Trophoblast cell (in vitro differentiated cells and primary cell): ENCODE measurements at regions not wholly inside any gene's neighbourhood (a gene's known extent, or its start where the extent isn't known, plus 50 kb on each side); places are given as distances from the start of the nearest gene placed in this dataset.

Experiments
- DNase-seq, 2 donors: peaks; one replicate each; pipeline ENCODE4 v3.0.0-alpha.2; 2016
- H2AFZ ChIP-seq: 2 replicates; pipeline ENCODE4 v1.6.1; 2013; ENCODE audit warnings: low read length, moderate library complexity, mild to moderate bottlenecking; ENCODE audit not compliant: insufficient read depth, poor library complexity
- H2AK5ac ChIP-seq: 2 replicates; pipeline ENCODE4 v1.6.1; 2013; ENCODE audit warnings: mild to moderate bottlenecking, low read length
- H2BK120ac ChIP-seq: 2 replicates; pipeline ENCODE4 v1.6.1; 2013; ENCODE audit warnings: low read length, mild to moderate bottlenecking, moderate library complexity; ENCODE audit not compliant: insufficient read depth, poor library complexity
- H2BK12ac ChIP-seq: 2 replicates; pipeline ENCODE4 v1.6.1; 2013; ENCODE audit warnings: mild to moderate bottlenecking, low read length, moderate library complexity
- H2BK5ac ChIP-seq: 2 replicates; pipeline ENCODE4 v1.6.1; 2013; ENCODE audit warnings: low read length, low read depth, moderate library complexity, mild to moderate bottlenecking; ENCODE audit not compliant: poor library complexity
- H3K14ac ChIP-seq: 2 replicates; pipeline ENCODE4 v1.6.1; 2013; ENCODE audit warnings: mild to moderate bottlenecking, low read length
- H3K18ac ChIP-seq: 2 replicates; pipeline ENCODE4 v1.6.1; 2013; ENCODE audit warnings: mild to moderate bottlenecking, low read length
- H3K23ac ChIP-seq: 2 replicates; pipeline ENCODE4 v1.6.1; 2013; ENCODE audit warnings: low read length
- H3K27ac ChIP-seq: 2 replicates; pipeline ENCODE4 v1.5.1; 2013; ENCODE audit warnings: low read depth, mild to moderate bottlenecking, inconsistent platforms, low read length, moderate library complexity
- H3K27me3 ChIP-seq: 2 replicates; pipeline ENCODE4 v1.6.1; 2013; ENCODE audit warnings: inconsistent platforms, mild to moderate bottlenecking, low read length, moderate library complexity; ENCODE audit not compliant: insufficient read depth
- H3K36me3 ChIP-seq, 2 experiments: 1 replicate in 1 of 2; 2 replicates in 1 of 2; pipeline ENCODE4 v1.6.1; 2013; ENCODE audit warnings: low read length in 2 of 2, mild to moderate bottlenecking in 2 of 2, moderate library complexity in 1 of 2; ENCODE audit not compliant: insufficient read depth in 2 of 2, control insufficient read depth in 1 of 2
- H3K4ac ChIP-seq: 2 replicates; pipeline ENCODE4 v1.6.1; 2013; ENCODE audit warnings: low read depth, mild to moderate bottlenecking, low read length, moderate library complexity
- H3K4me1 ChIP-seq, 2 experiments: 1 replicate in 1 of 2; 2 replicates in 1 of 2; pipeline ENCODE4 v1.6.1; 2013; ENCODE audit warnings: low read length in 2 of 2, mild to moderate bottlenecking in 2 of 2, moderate library complexity in 1 of 2; ENCODE audit not compliant: insufficient read depth in 2 of 2, control insufficient read depth in 1 of 2
- H3K4me2 ChIP-seq: 2 replicates; pipeline ENCODE4 v1.6.1; 2013; ENCODE audit warnings: inconsistent platforms, mild to moderate bottlenecking, low read length, moderate library complexity
- H3K4me3 ChIP-seq: 2 replicates; pipeline ENCODE4 v1.5.1; 2013; ENCODE audit warnings: mild to moderate bottlenecking, low read depth, low read length, inconsistent platforms
- H3K79me1 ChIP-seq: one replicate; pipeline ENCODE4 v1.6.1; 2013; ENCODE audit warnings: low read length
- H3K79me2 ChIP-seq: 2 replicates; pipeline ENCODE4 v1.6.1; 2013; ENCODE audit warnings: low read length, mild to moderate bottlenecking; ENCODE audit not compliant: control insufficient read depth, insufficient read depth, poor library complexity
- H3K9ac ChIP-seq: 2 replicates; pipeline ENCODE4 v1.6.1; 2013; ENCODE audit warnings: mild to moderate bottlenecking, low read length
- H3K9me3 ChIP-seq: 2 replicates; pipeline ENCODE4 v1.6.1; 2013; ENCODE audit warnings: low read depth, mild to moderate bottlenecking, control low read depth, inconsistent platforms, low read length; ENCODE audit not compliant: insufficient read depth
- H4K12ac ChIP-seq: 2 replicates; pipeline ENCODE4 v1.6.1; 2013; ENCODE audit warnings: low read depth, mild to moderate bottlenecking, low read length, moderate library complexity
- H4K8ac ChIP-seq: 2 replicates; pipeline ENCODE4 v1.6.1; 2013; ENCODE audit warnings: low read depth, mild to moderate bottlenecking, low read length, moderate library complexity
- H4K91ac ChIP-seq: one replicate; pipeline ENCODE4 v1.6.1; 2013; ENCODE audit warnings: low read depth, mild to moderate bottlenecking, low read length, moderate library complexity
- WGBS: extraction: QIAGEN DNeasy Blood & Tissue Kit; methylation state at CpG from one replicate; pipeline ENCODE4 v1.1.7; 2013; ENCODE audit warnings: missing lambda C conversion rate; ENCODE audit not compliant: insufficient read length, insufficient coverage; ENCODE audit errors: extremely low coverage; 5-methylcytosine and 5-hydroxymethylcytosine counted together

- no peak overlapping the region for H3K9ac ChIP-seq
- H3K4me1 ChIP-seq = no peaks in the 10 kb centered on the region
- no peak overlapping the region for H3K4me2 ChIP-seq
- H3K27me3 ChIP-seq = no peaks in the 10 kb centered on the region
- H3K9me3 ChIP-seq = no peaks in the 10 kb centered on the region
- H3K4me3 ChIP-seq = no peak overlapping the region
- H2BK120ac ChIP-seq = no peak overlapping the region
- no peaks in the 10 kb centered on the region for H3K36me3 ChIP-seq
- no peak overlapping the region for H4K12ac ChIP-seq
- H4K8ac ChIP-seq = no peak overlapping the region
- no peaks in the 10 kb centered on the region for H3K79me2 ChIP-seq
- no peak overlapping the region for H4K91ac ChIP-seq
- WGBS = no CpG with 5 or more reads among the region's 5 CpGs
- H2BK5ac ChIP-seq = no peak overlapping the region
- H2BK12ac ChIP-seq = no peak overlapping the region
- no peak overlapping the region for H3K14ac ChIP-seq
- DNase-seq = no peak
- no peak overlapping the region for H3K23ac ChIP-seq
- H3K4ac ChIP-seq = no peak overlapping the region
- H3K27ac ChIP-seq = no peak overlapping the region
- no peak overlapping the region for H3K18ac ChIP-seq
- no peak overlapping the region for H2AK5ac ChIP-seq
- H2AFZ ChIP-seq = no peak overlapping the region
- no peaks in the 10 kb centered on the region for H3K79me1 ChIP-seq
These were observed 742.5 kb downstream of the TDRD15 start for GRCh38 chr2:21866316-21866715.

GRCh38 chr2:21887881-21888280 lies 764.1 kb downstream of the TDRD15 start:
- H2AFZ ChIP-seq = no peak overlapping the region
- no peak overlapping the region for H4K8ac ChIP-seq
- no peaks in the 10 kb centered on the region for H3K4me1 ChIP-seq
- 100% methylated on average over 1 of the region's 4 CpGs for WGBS
- H3K4me2 ChIP-seq = no peak overlapping the region
- H2BK12ac ChIP-seq = no peak overlapping the region
- H4K91ac ChIP-seq = no peak overlapping the region
- no peaks in the 10 kb centered on the region for H3K9me3 ChIP-seq
- DNase-seq = no peak
- no peaks in the 10 kb centered on the region for H3K79me2 ChIP-seq
- H2AK5ac ChIP-seq = no peak overlapping the region
- H3K79me1 ChIP-seq = no peaks in the 10 kb centered on the region
- H3K9ac ChIP-seq = no peak overlapping the region
- H4K12ac ChIP-seq = no peak overlapping the region
- H2BK5ac ChIP-seq = no peak overlapping the region
- no peaks in the 10 kb centered on the region for H3K36me3 ChIP-seq
- H3K18ac ChIP-seq = no peak overlapping the region
- no peak overlapping the region for H3K4me3 ChIP-seq
- no peak overlapping the region for H3K27ac ChIP-seq
- H3K23ac ChIP-seq = no peak overlapping the region
- H2BK120ac ChIP-seq = no peak overlapping the region
- no peaks in the 10 kb centered on the region for H3K27me3 ChIP-seq
- H3K14ac ChIP-seq = no peak overlapping the region
- no peak overlapping the region for H3K4ac ChIP-seq

DNA sequence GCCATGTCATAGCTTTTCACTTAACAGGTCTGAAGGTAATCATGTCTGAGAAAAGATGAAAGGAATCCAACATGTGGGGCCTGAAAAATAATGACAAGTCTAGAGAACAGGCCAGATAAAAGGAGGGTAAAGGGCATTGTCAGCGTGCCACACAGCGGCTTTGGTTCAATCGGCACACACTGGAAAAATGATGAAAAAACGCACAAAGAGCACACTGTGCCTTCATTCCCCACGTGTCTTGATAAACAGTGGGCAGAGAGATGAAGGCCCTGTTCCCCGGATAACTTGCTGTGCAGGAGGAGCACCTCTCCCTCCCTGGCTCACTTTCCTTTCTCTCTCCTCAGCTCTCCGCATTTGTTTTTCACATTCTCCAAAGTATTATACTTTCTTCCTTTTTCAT lies 766.3 kb downstream of the TDRD15 start:
- no peak overlapping the region for H3K9ac ChIP-seq
- H3K79me1 ChIP-seq = no peaks in the 10 kb centered on the region
- H3K4ac ChIP-seq = no peak overlapping the region
- H3K4me2 ChIP-seq = no peak overlapping the region
- no peaks in the 10 kb centered on the region for H3K36me3 ChIP-seq
- H3K14ac ChIP-seq = no peak overlapping the region
- H3K4me3 ChIP-seq = no peak overlapping the region
- no CpG with 5 or more reads among the region's 7 CpGs for WGBS
- no peak overlapping the region for H2AK5ac ChIP-seq
- H2BK120ac ChIP-seq = no peak overlapping the region
- H3K27me3 ChIP-seq = no peaks in the 10 kb centered on the region
- no peak overlapping the region for H3K27ac ChIP-seq
- no peak overlapping the region for H4K91ac ChIP-seq
- H3K4me1 ChIP-seq = no peaks in the 10 kb centered on the region
- no peak overlapping the region for H4K8ac ChIP-seq
- no peaks in the 10 kb centered on the region for H3K9me3 ChIP-seq
- H2AFZ ChIP-seq = no peak overlapping the region
- H3K18ac ChIP-seq = no peak overlapping the region
- H3K23ac ChIP-seq = no peak overlapping the region
- H3K79me2 ChIP-seq = no peaks in the 10 kb centered on the region
- no peak overlapping the region for H4K12ac ChIP-seq
- H2BK5ac ChIP-seq = no peak overlapping the region
- no peak overlapping the region for H2BK12ac ChIP-seq
- no peak for DNase-seq

DNA sequence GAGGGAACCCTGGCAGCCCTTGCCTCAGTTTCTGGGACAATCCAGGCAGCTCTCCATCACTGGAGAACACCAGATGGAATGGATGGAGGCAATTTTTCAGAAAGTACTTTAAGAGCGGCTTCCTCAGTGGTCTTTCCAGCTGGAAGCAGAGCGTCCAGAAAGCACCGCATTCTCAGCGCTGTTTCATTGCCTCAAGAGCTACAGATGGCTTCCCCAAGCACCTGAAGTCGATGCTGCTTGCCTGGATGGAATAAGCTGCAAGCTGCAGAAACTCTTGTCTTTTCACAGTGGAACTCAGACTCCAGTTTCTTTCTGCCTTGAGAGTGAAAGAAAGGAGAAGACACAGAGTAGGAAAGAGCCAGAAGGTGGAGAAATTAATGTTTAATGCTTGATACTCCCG lies 766.9 kb downstream of the TDRD15 start:
- Histone ChIP-seq H2AK5ac (no peak overlapping the region), H3K27me3 (no peaks in the 10 kb centered on the region), H3K4me3 (no peak overlapping the region), H2AFZ (no peak overlapping the region), H2BK12ac (no peak overlapping the region), H3K9ac (no peak overlapping the region), H3K79me2 (no peaks in the 10 kb centered on the region), H3K9me3 (no peaks in the 10 kb centered on the region), H3K14ac (no peak overlapping the region), H3K4me1 (no peaks in the 10 kb centered on the region), H4K91ac (no peak overlapping the region), H3K79me1 (no peaks in the 10 kb centered on the region), H4K12ac (no peak overlapping the region), H4K8ac (no peak overlapping the region), H3K36me3 (no peaks in the 10 kb centered on the region), H2BK120ac (no peak overlapping the region), H3K27ac (no peak overlapping the region), H3K4me2 (no peak overlapping the region), H3K18ac (no peak overlapping the region), H3K4ac (no peak overlapping the region), H2BK5ac (no peak overlapping the region), H3K23ac (no peak overlapping the region)
- no CpG with 5 or more reads among the region's 6 CpGs for WGBS
- no peak for DNase-seq
